ENCODE measurements at regions not wholly inside any gene's neighbourhood (a gene's known extent, or its start where the extent isn't known, plus 50 kb on each side); places are given as distances from the start of the nearest gene placed in this dataset.

- H3K27ac Mint-ChIP-seq = no peak overlapping the region
- no peaks in the 10 kb centered on the region for H3K36me3 Mint-ChIP-seq (ENCODE audit: low read depth)
- H3K4me1 Mint-ChIP-seq = no peaks in the 10 kb centered on the region
- no peak overlapping the region for H3K4me3 Mint-ChIP-seq
- TF ChIP-seq, protein P1, sequence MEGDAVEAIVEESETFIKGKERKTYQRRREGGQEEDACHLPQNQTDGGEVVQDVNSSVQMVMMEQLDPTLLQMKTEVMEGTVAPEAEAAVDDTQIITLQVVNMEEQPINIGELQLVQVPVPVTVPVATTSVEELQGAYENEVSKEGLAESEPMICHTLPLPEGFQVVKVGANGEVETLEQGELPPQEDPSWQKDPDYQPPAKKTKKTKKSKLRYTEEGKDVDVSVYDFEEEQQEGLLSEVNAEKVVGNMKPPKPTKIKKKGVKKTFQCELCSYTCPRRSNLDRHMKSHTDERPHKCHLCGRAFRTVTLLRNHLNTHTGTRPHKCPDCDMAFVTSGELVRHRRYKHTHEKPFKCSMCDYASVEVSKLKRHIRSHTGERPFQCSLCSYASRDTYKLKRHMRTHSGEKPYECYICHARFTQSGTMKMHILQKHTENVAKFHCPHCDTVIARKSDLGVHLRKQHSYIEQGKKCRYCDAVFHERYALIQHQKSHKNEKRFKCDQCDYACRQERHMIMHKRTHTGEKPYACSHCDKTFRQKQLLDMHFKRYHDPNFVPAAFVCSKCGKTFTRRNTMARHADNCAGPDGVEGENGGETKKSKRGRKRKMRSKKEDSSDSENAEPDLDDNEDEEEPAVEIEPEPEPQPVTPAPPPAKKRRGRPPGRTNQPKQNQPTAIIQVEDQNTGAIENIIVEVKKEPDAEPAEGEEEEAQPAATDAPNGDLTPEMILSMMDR (IDR thresholded peaks at IDR 0.05; ENCODE audit: unreplicated experiment in 3 of 3) = no peak
- H3K9me3 Mint-ChIP-seq = no peaks in the 10 kb centered on the region
- H3K27me3 Mint-ChIP-seq (ENCODE audit: low read depth) = no peaks in the 10 kb centered on the region
These were observed 427.0 kb upstream of the VSTM2A start for GRCh38 chr7:54115028-54115763.

DNA sequence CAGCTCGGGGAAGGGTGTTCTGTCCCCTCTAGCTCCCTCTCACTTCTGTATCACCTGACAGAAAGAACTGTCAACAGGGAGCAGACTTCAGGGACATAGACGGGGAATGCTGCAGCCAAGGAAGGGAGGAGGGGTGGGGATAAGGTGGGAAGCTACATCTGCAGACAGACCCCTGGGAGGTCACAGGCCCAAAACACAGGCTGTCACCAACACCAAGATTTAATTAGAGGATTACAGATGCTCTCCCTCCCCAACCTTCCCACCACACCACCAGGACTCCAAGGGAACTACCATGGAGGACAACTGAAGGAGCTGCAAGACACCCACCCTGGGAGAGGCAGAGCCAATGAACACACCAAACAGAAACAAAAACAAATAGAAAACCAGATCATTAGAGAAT is 425.2 kb upstream of the VSTM2A start:
- TF ChIP-seq, protein P1 (IDR thresholded peaks at IDR 0.05; ENCODE audit: unreplicated experiment in 3 of 3) = no peak
- H3K27me3 Mint-ChIP-seq (ENCODE audit: low read depth) = no peaks in the 10 kb centered on the region
- H3K4me3 Mint-ChIP-seq = no peak overlapping the region
- H3K9me3 Mint-ChIP-seq = no peaks in the 10 kb centered on the region
- H3K27ac Mint-ChIP-seq = no peak overlapping the region
- H3K36me3 Mint-ChIP-seq (ENCODE audit: low read depth) = no peaks in the 10 kb centered on the region
- no peaks in the 10 kb centered on the region for H3K4me1 Mint-ChIP-seq

GRCh38 chr7:54129035-54129434 is 413.1 kb upstream of the VSTM2A start:
- Mint-ChIP-seq H3K27me3 (ENCODE audit: low read depth) (peaks cover 3% of the 10 kb centered on the region), H3K36me3 (ENCODE audit: low read depth) (no peaks in the 10 kb centered on the region), H3K9me3 (peaks cover 11% of the 10 kb centered on the region), H3K27ac (no peak overlapping the region), H3K4me1 (no peaks in the 10 kb centered on the region), H3K4me3 (no peak overlapping the region)
- TF ChIP-seq, protein P1 (IDR thresholded peaks at IDR 0.05; ENCODE audit: unreplicated experiment in 3 of 3) = no peak

DNA sequence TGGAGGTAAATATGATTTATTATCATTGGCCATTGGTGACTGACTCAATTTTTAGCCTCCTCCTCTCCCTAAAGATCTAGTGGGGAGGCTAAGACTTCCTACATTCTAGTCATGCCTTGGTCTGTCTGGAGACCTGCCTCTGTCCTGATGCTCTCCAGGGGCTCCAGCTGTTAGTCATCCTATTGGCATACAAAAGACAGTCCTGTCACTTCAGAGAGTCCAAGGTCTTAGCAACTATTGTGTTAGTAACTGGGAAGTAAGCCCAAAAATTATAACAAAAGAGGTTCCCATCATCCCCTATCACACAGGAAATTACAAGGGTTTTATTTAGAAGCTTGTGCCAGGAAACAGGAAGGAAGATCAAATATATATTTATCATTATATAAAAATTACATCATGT is 400.6 kb upstream of the VSTM2A start:
- no peak overlapping the region for H3K27ac Mint-ChIP-seq
- no peaks in the 10 kb centered on the region for H3K4me1 Mint-ChIP-seq
- peaks cover 3% of the 10 kb centered on the region for H3K9me3 Mint-ChIP-seq
- H3K36me3 Mint-ChIP-seq (ENCODE audit: low read depth) = no peaks in the 10 kb centered on the region
- TF ChIP-seq, protein P1 (IDR thresholded peaks at IDR 0.05; ENCODE audit: unreplicated experiment in 3 of 3) = no peak
- H3K4me3 Mint-ChIP-seq = no peak overlapping the region
- no peaks in the 10 kb centered on the region for H3K27me3 Mint-ChIP-seq (ENCODE audit: low read depth)

DNA sequence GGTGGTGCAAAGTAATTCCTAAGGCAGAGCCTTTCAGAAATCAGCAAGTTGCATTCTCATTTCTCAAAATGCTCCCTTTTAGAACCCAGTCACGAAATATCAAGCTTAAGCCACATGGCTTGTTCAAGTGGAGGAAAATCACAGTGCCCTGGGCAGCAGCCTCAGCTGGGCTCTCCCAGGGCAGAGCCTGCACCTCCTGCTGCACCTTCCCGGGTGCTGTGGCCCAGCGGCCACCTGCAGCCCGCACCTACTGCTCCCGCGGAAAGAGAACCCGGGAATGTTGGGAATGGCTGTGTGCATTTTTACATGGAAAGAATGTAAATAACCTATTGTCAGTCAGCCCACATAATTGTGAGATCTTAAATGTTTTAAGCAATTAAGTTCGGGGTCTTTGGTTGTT is 396.5 kb upstream of the VSTM2A start:
- no peak overlapping the region for H3K27ac Mint-ChIP-seq
- no peaks in the 10 kb centered on the region for H3K4me1 Mint-ChIP-seq
- no peaks in the 10 kb centered on the region for H3K9me3 Mint-ChIP-seq
- no peak overlapping the region for H3K4me3 Mint-ChIP-seq
- H3K27me3 Mint-ChIP-seq (ENCODE audit: low read depth) = no peaks in the 10 kb centered on the region
- TF ChIP-seq, protein P1 (IDR thresholded peaks at IDR 0.05; ENCODE audit: unreplicated experiment in 3 of 3) = no peak
- H3K36me3 Mint-ChIP-seq (ENCODE audit: low read depth) = no peaks in the 10 kb centered on the region

DNA sequence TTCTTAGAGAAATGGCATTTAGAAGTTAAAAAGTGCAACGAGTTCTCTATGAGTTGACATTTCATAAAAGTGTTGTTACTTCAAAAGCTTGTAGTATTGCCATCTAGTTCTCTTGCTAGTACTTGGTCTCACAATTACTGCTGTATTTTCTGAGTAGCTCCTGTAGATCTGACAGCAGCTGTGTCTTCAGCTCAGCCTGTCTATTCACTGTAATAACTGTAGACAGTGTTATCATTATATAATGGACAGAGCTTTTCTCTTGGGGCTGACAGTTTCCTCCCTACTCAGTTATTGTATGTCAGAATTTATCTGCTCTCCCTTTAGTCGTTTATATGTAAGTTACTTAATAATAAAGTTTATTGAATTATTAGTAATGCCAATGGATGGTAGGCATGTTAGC is 388.7 kb upstream of the VSTM2A start:
- no peaks in the 10 kb centered on the region for H3K9me3 Mint-ChIP-seq
- no peaks in the 10 kb centered on the region for H3K36me3 Mint-ChIP-seq (ENCODE audit: low read depth)
- TF ChIP-seq, protein P1 (IDR thresholded peaks at IDR 0.05; ENCODE audit: unreplicated experiment in 3 of 3) = no peak
- no peak overlapping the region for H3K27ac Mint-ChIP-seq
- no peak overlapping the region for H3K4me3 Mint-ChIP-seq
- no peaks in the 10 kb centered on the region for H3K27me3 Mint-ChIP-seq (ENCODE audit: low read depth)
- no peaks in the 10 kb centered on the region for H3K4me1 Mint-ChIP-seq
